Erythroblast (primary cell): ENCODE measurements at regions not wholly inside any gene's neighbourhood (a gene's known extent, or its start where the extent isn't known, plus 50 kb on each side); places are given as distances from the start of the nearest gene placed in this dataset.

Experiments
- GATA1 ChIP-seq: IDR thresholded peaks from 2 replicates; pipeline ENCODE4 v1.6.1; 2011; ENCODE audit warnings: low read depth, mild to moderate bottlenecking, control low read depth, low read length, moderate library complexity
- POLR2A ChIP-seq: IDR thresholded peaks from 2 replicates; pipeline ENCODE4 v1.6.1; 2011; ENCODE audit warnings: mild to moderate bottlenecking, low read length

DNA sequence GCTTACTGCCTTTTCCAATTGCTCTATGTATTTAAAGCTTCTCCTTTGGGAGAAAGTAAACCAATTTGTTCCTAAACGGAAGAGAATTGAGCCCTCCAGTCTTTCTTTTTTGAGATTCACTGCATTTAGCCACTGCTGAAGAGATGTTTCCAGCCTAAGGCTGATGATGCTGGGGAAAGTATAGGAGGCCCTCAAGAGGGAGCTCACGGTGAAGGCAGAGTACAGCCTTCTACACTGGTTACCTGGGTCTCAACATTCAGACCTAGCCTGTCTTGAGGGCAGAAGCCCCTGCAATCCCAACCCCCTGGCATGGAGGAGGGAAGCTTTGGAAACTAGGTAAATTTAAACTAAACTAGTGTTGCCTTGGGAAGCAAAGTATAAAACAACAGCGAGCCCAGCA, 316.7 kb upstream of the TPK1 start:
- no peak for TF ChIP-seq POLR2A
- TF ChIP-seq GATA1, result no peak
